ENCODE measurements at regions not wholly inside any gene's neighbourhood (a gene's known extent, or its start where the extent isn't known, plus 50 kb on each side); places are given as distances from the start of the nearest gene placed in this dataset.

- Histone ChIP-seq H3K4me3 (no peak overlapping the region), H3K27me3 (no peaks in the 10 kb centered on the region), H3K4me1 (replicated peaks in 1 of 2) (no peaks in the 10 kb centered on the region), H3K27ac (no peak overlapping the region), H3K36me3 (replicated peaks in 1 of 2) (no peaks in the 10 kb centered on the region), H3K9me3 (replicated peaks in 1 of 3) (no peaks in the 10 kb centered on the region)
- no peak for DNase-seq
- 92 to 96% (median 93%) methylated on average over 5 of the region's 5 CpGs for WGBS, 4 donors
- TF ChIP-seq POLR2A (IDR thresholded peaks at IDR 0.05): no peak
- TF ChIP-seq, protein P1, sequence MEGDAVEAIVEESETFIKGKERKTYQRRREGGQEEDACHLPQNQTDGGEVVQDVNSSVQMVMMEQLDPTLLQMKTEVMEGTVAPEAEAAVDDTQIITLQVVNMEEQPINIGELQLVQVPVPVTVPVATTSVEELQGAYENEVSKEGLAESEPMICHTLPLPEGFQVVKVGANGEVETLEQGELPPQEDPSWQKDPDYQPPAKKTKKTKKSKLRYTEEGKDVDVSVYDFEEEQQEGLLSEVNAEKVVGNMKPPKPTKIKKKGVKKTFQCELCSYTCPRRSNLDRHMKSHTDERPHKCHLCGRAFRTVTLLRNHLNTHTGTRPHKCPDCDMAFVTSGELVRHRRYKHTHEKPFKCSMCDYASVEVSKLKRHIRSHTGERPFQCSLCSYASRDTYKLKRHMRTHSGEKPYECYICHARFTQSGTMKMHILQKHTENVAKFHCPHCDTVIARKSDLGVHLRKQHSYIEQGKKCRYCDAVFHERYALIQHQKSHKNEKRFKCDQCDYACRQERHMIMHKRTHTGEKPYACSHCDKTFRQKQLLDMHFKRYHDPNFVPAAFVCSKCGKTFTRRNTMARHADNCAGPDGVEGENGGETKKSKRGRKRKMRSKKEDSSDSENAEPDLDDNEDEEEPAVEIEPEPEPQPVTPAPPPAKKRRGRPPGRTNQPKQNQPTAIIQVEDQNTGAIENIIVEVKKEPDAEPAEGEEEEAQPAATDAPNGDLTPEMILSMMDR (IDR thresholded peaks at IDR 0.05): no peak
- intact Hi-C loops (cut with DNase I): no loop called here
Measured at GRCh38 chr17:13346592-13346991, 255.1 kb downstream of the HS3ST3A1 start.

DNA sequence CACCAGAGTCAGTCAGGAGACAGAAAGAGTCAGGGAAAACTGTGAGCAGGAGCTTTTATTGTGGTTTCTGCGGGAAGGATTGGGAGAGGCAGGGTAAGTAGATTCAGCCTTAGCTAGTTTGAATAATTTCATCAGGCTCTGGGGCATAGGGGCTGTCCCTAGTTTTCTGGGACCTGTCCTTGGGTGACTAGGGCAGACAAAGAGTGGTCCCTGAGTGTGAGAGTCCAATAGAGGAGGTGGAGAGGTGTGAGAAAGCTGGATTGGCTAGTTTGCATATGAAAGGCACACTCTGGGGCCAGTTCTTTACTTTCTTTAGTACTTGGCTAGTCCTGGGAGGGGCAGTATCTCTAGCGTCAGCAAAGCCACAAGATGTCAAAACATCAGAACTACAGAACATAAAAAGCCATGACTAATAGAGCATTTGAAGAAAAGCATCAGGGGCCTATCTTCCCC is 255.6 kb downstream of the HS3ST3A1 start:
- intact Hi-C loops (cut with DNase I): no loop called here

DNA sequence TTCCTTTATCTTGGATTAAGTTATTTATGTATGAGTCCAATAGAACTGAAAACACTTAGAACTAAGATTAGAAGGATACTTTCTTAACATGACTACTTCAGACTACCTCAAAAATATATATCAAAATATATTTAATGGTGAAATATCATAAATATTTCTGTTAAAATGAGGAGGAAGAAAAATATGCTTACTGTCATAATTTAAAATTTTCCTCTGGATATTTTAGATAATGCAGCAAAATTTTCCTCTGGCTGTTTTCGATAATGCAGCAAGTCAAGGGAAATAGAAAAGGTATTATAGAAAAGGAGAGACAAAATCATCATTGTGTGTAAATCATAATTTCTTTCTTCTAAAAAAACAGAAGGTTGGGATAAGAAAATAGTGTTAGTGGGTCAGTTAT is 263.3 kb downstream of the HS3ST3A1 start:
- WGBS, 4 donors: 74 to 86% (median 80%) methylated on average over 1 of the region's 1 CpG

More for the DNA sequence above, 255.6 kb downstream of the HS3ST3A1 start:
- Histone ChIP-seq H3K4me3 (no peak overlapping the region), H3K27ac (no peak overlapping the region), H3K36me3 (replicated peaks in 1 of 2) (no peaks in the 10 kb centered on the region), H3K9me3 (replicated peaks in 1 of 3) (no peaks in the 10 kb centered on the region), H3K4me1 (replicated peaks in 1 of 2) (no peaks in the 10 kb centered on the region), H3K27me3 (no peaks in the 10 kb centered on the region)
- 76 to 83% (median 78%) methylated on average over 2 of the region's 2 CpGs for WGBS, 4 donors
- TF ChIP-seq, protein P1 (IDR thresholded peaks at IDR 0.05): no peak
- no peak for TF ChIP-seq POLR2A (IDR thresholded peaks at IDR 0.05)
- DNase-seq: no peak

GRCh38 chr17:13337864-13338371 is 263.8 kb downstream of the HS3ST3A1 start:
- Histone ChIP-seq H3K36me3 (replicated peaks in 1 of 2) (no peaks in the 10 kb centered on the region), H3K27ac (no peak overlapping the region), H3K4me3 (peak overlapping the region in 1 of 4 donors; percentile 49), H3K27me3 (no peaks in the 10 kb centered on the region), H3K4me1 (replicated peaks in 1 of 2) (no peaks in the 10 kb centered on the region), H3K9me3 (replicated peaks in 1 of 3) (no peaks in the 10 kb centered on the region)
- intact Hi-C loops (cut with DNase I): loop anchor here in 1 of 2 donors (5.0 to 10.0 kb wide), 2 partner anchors 247 to 959 kb away; no protein-coding TSS in a partner anchor
- TF ChIP-seq, protein P1 (IDR thresholded peaks at IDR 0.05): peak; percentile 66 to 78 (median 71)
- TF ChIP-seq POLR2A (IDR thresholded peaks at IDR 0.05): no peak
- 1 to 3% (median 2%) methylated on average over 12 of the region's 12 CpGs for WGBS, 4 donors
- DNase-seq: peak in 6 of 7 donors; percentile 28 to 64 (median 38)

More for the DNA sequence above, 263.3 kb downstream of the HS3ST3A1 start:
- intact Hi-C loops (cut with DNase I): loop anchor here in 1 of 2 donors (5.0 to 10.0 kb wide), 2 partner anchors 246 to 959 kb away; no protein-coding TSS in a partner anchor
- DNase-seq: no peak
- Histone ChIP-seq H3K4me3 (no peak overlapping the region), H3K4me1 (replicated peaks in 1 of 2) (no peaks in the 10 kb centered on the region), H3K36me3 (replicated peaks in 1 of 2) (no peaks in the 10 kb centered on the region), H3K9me3 (replicated peaks in 1 of 3) (no peaks in the 10 kb centered on the region), H3K27ac (no peak overlapping the region), H3K27me3 (no peaks in the 10 kb centered on the region)
- no peak for TF ChIP-seq POLR2A (IDR thresholded peaks at IDR 0.05)
- TF ChIP-seq, protein P1 (IDR thresholded peaks at IDR 0.05): no peak
